PC-3 (cell line): ENCODE measurements at regions not wholly inside any gene's neighbourhood (a gene's known extent, or its start where the extent isn't known, plus 50 kb on each side); places are given as distances from the start of the nearest gene placed in this dataset.

Experiments used
- EZH2 ChIP-seq: fragments of 300-600 bp; sonication (generic); IDR thresholded peaks from one replicate; pipeline ENCODE4 v1.6.1; 2017; ENCODE audit warnings: antibody characterized with exemption, mild to moderate bottlenecking, low read length; ENCODE audit not compliant: unreplicated experiment
- EZH2phosphoT487 ChIP-seq: fragments of 300-600 bp; sonication (generic); IDR thresholded peaks from 2 replicates; pipeline ENCODE4 v1.6.1; 2018; ENCODE audit warnings: mild to moderate bottlenecking, antibody characterized with exemption, low read length, borderline replicate concordance
- TF ChIP-seq, protein P1 (sequence below): fragments of 300-600 bp; sonication (generic); conservative IDR thresholded peaks from 2 replicates; pipeline ENCODE4 v1.5.1; 2017; ENCODE audit warnings: antibody characterized with exemption, low read depth, mild to moderate bottlenecking, low read length

DNA sequence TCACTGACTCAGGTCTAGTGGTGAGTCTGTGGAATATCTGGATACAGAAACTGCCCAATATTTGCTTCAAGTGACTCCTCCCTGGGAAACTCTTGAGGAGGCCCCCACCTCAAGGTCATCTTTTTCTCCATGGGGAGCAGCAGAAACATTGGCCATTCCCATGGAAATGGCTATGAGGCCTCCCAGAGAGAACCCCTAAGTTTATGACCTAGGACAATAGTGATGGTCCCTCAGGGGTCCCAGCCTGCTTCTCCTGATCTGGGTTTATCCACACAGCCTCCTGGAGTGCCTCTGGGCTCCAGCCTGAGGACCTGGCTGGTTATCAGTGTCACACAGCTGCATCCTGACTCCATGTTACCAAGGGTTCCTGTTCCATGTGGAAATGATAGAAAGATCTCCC lies 131.2 kb downstream of the ZNF280B start:
- TF ChIP-seq, protein P1, sequence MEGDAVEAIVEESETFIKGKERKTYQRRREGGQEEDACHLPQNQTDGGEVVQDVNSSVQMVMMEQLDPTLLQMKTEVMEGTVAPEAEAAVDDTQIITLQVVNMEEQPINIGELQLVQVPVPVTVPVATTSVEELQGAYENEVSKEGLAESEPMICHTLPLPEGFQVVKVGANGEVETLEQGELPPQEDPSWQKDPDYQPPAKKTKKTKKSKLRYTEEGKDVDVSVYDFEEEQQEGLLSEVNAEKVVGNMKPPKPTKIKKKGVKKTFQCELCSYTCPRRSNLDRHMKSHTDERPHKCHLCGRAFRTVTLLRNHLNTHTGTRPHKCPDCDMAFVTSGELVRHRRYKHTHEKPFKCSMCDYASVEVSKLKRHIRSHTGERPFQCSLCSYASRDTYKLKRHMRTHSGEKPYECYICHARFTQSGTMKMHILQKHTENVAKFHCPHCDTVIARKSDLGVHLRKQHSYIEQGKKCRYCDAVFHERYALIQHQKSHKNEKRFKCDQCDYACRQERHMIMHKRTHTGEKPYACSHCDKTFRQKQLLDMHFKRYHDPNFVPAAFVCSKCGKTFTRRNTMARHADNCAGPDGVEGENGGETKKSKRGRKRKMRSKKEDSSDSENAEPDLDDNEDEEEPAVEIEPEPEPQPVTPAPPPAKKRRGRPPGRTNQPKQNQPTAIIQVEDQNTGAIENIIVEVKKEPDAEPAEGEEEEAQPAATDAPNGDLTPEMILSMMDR: no peak
- no peak for TF ChIP-seq EZH2
- TF ChIP-seq EZH2phosphoT487: no peak
